ENCODE measurements at regions not wholly inside any gene's neighbourhood (a gene's known extent, or its start where the extent isn't known, plus 50 kb on each side); places are given as distances from the start of the nearest gene placed in this dataset.
"Not testable (repeated sequence)": the region's sequence is repeated elsewhere in the genome, so short reads cannot be mapped to it uniquely, and the experiment has no call there.

GRCh38 chr1:73092383-73092782 is 810.0 kb upstream of the NEGR1 start:
- DNase-seq = no peak
- no peak for TF ChIP-seq POLR2A (IDR thresholded peaks at IDR 0.05; ENCODE audit: low read length)
- TF ChIP-seq GATA1 (IDR thresholded peaks at IDR 0.05; ENCODE audit: low read depth, low read length) = no peak

DNA sequence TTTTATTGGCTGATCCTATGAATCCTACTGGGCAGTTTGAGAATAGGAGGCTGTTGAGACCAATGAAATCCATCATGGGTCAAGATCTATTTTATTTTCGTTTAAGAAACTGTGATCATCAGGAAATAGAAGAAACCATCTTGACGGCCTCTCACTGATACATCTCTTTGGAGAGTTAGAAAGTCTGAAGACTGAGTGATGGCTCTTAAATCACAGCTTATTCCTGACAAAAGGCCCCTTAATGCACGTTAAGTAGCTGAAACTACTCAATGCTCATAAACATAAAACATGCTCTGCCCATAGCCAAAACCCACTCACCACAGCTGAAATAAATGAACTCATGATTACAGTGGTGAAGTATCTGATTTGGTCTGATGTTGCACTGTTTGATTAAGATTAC is 784.5 kb upstream of the NEGR1 start:
- no peak for TF ChIP-seq GATA1 (IDR thresholded peaks at IDR 0.05; ENCODE audit: low read depth, low read length)
- TF ChIP-seq POLR2A (IDR thresholded peaks at IDR 0.05; ENCODE audit: low read length) = no peak
- no peak for DNase-seq

DNA sequence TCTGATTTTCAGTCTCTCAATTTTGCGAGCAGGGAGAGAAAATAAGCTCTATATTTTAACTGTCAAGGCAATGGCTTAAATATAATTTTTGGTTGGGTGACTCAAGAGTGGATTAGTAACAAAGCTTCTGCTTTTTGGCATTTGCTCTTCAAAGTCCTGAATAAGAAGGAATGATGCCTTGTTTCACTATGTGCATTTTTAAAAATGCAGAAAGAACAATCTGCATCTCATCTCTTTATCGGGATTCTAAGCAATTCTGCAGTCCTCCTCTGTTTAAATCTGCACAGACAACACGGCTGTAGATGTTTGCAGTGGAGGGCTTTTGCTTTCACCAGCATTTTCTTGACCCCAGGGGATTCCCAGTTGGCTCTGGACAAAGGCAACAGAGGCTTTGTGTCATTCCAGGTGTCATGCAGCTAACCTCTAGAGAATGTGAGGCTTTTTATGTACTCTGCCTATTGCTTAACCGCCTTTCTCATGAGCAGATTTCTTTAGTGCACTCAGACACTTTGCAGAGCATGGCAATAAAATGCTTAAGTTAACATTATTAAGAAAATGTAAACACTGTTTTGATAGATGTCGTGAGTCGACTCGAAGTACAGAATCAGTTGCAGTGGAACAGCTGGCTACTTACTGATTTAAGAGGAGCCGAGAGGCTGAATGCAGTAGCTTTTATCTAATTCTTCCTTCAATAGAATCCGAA is 783.2 kb upstream of the NEGR1 start:
- DNase-seq = no peak
- TF ChIP-seq POLR2A (IDR thresholded peaks at IDR 0.05; ENCODE audit: low read length) (no peak), GATA1 (IDR thresholded peaks at IDR 0.05; ENCODE audit: low read depth, low read length) (no peak)

GRCh38 chr1:73056826-73057225 is 774.5 kb upstream of the NEGR1 start:
- DNase-seq = no peak
- TF ChIP-seq GATA1 (IDR thresholded peaks at IDR 0.05; ENCODE audit: low read depth, low read length) (no peak), POLR2A (IDR thresholded peaks at IDR 0.05; ENCODE audit: low read length) (no peak)

DNA sequence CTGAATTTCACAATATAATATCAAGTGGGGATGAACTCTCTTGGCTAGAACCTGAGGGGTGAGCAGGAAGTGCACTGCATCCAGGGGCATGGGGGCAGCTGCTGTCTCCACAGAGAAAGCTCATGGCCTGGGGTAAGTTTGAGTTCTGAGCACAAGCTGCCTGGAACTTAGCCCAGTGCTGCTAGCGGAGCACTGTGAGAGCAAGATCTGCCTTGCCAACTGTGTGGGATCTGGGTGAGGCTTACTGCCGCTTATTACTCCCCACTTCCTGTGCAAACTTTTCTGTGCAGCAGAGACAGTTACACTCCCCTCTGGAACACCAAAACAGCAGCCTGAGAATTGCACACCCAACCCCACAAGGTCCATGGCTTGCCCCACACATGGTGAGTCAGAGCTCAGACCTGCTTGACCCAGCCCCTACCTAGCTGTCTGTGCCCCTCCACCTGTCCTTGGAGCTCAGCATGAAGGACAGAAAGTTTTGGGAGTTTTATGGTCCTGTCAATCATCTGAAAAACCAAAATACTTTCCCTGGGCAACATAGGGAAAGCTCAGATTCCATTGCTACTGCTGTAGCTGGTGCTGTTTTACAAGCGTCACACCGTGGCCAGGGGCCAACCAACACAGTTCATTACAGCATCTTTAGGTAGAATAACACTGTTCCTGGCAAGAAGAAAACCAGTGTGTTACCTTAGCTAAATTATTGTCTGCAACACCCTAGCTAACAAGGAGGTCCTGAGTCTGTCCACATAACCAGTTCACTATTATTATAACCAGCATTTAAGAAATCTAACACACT is 762.1 kb upstream of the NEGR1 start:
- TF ChIP-seq POLR2A (IDR thresholded peaks at IDR 0.05; ENCODE audit: low read length) = no peak
- TF ChIP-seq GATA1 (IDR thresholded peaks at IDR 0.05; ENCODE audit: low read depth, low read length) = no peak
- no peak for DNase-seq

DNA sequence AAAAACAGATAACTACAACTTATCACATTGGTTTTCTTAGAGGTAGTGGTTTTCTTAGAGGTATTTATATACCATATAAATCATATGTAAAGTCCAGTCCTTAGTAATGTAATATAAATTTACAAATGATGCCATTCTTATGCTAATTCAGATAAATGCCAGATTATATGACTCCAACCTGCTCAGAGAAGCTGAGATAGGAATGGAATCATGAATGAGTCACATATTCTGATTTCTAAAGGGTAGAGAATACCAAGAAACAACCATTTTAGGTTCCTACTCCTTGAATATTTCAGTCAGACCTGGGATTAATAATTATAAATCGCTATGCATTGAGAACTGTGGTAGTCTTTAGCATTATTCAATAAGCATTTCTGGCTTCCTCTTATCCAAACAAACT is 760.1 kb upstream of the NEGR1 start:
- no peak for DNase-seq
- TF ChIP-seq POLR2A (IDR thresholded peaks at IDR 0.05; ENCODE audit: low read length) (no peak), GATA1 (IDR thresholded peaks at IDR 0.05; ENCODE audit: low read depth, low read length) (no peak)

DNA sequence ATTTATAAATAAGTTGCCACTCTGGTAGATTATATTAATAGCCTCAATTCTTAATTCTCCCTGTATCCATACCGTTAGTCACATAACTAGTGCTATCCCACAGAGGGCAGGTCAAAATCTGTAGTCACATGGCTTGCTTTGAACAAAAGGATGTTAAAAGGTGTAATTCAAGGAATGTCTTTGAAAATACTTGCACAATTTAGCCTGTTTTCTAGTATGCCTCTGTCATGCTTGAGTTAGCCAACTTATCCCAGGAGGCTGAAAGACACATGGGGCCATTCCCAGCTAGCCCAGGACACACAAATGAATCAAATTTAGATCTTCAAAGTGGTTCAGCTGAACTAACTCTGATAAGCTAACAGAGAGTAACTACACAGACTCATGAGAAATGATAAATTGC is 758.5 kb upstream of the NEGR1 start:
- DNase-seq = no peak
- no peak for TF ChIP-seq POLR2A (IDR thresholded peaks at IDR 0.05; ENCODE audit: low read length)
- TF ChIP-seq GATA1 (IDR thresholded peaks at IDR 0.05; ENCODE audit: low read depth, low read length) = no peak

DNA sequence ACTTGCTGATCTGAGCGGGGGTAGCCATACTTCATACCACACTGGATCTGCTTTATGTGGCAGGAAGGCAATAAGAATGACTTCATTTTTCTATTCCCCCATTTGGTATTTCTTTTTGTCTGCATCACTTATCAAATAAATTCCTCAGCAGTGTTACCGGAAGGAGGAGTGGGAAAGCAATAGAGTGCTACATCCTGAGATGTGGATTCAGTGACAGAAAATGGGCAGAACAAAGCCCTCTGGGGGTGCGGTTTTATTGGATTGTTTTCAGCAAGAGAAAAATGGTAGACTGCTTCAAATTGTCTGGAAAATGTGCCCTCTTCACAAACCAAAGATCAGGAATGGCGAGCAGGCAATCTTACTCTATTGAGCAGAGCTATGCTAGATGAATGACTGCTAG is 751.9 kb upstream of the NEGR1 start:
- DNase-seq = no peak
- TF ChIP-seq POLR2A (IDR thresholded peaks at IDR 0.05; ENCODE audit: low read length) (no peak), GATA1 (IDR thresholded peaks at IDR 0.05; ENCODE audit: low read depth, low read length) (no peak)

- DNase-seq = no peak
- TF ChIP-seq POLR2A (IDR thresholded peaks at IDR 0.05; ENCODE audit: low read length) = no peak
- TF ChIP-seq GATA1 (IDR thresholded peaks at IDR 0.05; ENCODE audit: low read depth, low read length) = no peak
Measured at GRCh38 chr1:73033640-73034039, 751.3 kb upstream of the NEGR1 start.

- DNase-seq = no peak
- no peak for TF ChIP-seq GATA1 (IDR thresholded peaks at IDR 0.05; ENCODE audit: low read depth, low read length)
- TF ChIP-seq POLR2A (IDR thresholded peaks at IDR 0.05; ENCODE audit: low read length) = no peak
Measured at GRCh38 chr1:73029571-73029970, 747.2 kb upstream of the NEGR1 start.

GRCh38 chr1:73026114-73026513 is 743.8 kb upstream of the NEGR1 start:
- TF ChIP-seq GATA1 (IDR thresholded peaks at IDR 0.05; ENCODE audit: low read depth, low read length) (no peak), POLR2A (IDR thresholded peaks at IDR 0.05; ENCODE audit: low read length) (no peak)
- no peak for DNase-seq

- TF ChIP-seq GATA1 (IDR thresholded peaks at IDR 0.05; ENCODE audit: low read depth, low read length) (no peak), POLR2A (IDR thresholded peaks at IDR 0.05; ENCODE audit: low read length) (no peak)
- DNase-seq = no peak
Measured at GRCh38 chr1:73009938-73010337, 727.6 kb upstream of the NEGR1 start.

DNA sequence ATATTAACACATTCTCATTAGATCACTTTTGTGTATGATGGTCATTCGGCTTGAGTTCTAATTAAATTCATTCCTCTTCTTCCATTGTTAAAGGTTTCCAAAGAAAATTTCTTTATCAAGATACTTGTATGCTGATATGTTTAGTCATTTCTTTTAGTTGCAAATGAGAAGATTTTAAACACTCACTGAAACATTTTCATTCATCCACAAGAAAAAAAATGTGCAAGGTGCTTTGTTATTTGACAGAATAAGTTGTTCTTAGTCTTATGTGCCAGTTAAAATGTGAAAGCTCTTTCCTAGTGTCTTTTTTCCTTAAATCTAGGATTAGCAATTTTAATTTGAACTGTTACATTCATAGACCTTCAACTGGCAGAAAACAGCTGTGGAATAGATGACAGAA is 727.0 kb upstream of the NEGR1 start:
- TF ChIP-seq GATA1 (IDR thresholded peaks at IDR 0.05; ENCODE audit: low read depth, low read length) (no peak), POLR2A (IDR thresholded peaks at IDR 0.05; ENCODE audit: low read length) (no peak)
- DNase-seq = no peak

- TF ChIP-seq POLR2A (IDR thresholded peaks at IDR 0.05; ENCODE audit: low read length) (no peak), GATA1 (IDR thresholded peaks at IDR 0.05; ENCODE audit: low read depth, low read length) (no peak)
Measured at GRCh38 chr1:72997624-72998023, 715.3 kb upstream of the NEGR1 start.

GRCh38 chr1:72997041-72997440 is 714.7 kb upstream of the NEGR1 start:
- no peak for DNase-seq
- no peak for TF ChIP-seq POLR2A (IDR thresholded peaks at IDR 0.05; ENCODE audit: low read length)
- TF ChIP-seq GATA1 (IDR thresholded peaks at IDR 0.05; ENCODE audit: low read depth, low read length) = no peak

More at GRCh38 chr1:72997624-72998023, 715.3 kb upstream of the NEGR1 start:
- no peak for DNase-seq

DNA sequence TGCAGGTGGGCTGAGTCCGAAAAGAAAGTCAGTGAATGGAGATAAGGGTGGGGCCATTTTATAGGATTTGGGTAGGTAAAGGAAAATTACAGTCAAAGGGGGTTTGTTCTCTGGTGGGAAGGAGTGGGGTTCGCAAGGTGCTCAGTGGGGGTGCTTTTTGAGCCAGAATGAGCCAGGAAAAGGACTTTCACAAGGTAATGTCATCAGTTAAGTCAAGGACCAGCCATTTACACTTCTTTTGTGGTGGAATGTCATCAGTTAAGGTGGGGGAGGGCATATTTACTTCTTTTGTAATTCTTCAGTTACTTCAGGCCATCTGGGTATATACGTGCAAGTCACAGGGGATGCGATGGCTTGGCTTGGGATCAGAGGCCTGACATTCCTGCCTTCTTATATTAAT is 705.5 kb upstream of the NEGR1 start:
- not testable (repeated sequence) for DNase-seq

All from erythroblast (primary cell).